ENCODE measurements at regions not wholly inside any gene's neighbourhood (a gene's known extent, or its start where the extent isn't known, plus 50 kb on each side); places are given as distances from the start of the nearest gene placed in this dataset.
A peak's percentile ranks its signal among the peaks of the same experiment; 100 is the strongest.

GRCh38 chr3:106635826-106636225 lies 741.4 kb upstream of the CCDC54 start:
- DNase-seq (ENCODE audit: low read depth in 2 of 3, low spot score in 2 of 3) = no peak

- DNase-seq (ENCODE audit: low read depth in 2 of 3, low spot score in 2 of 3) = no peak
Measured at GRCh38 chr3:106640353-106640752, 736.9 kb upstream of the CCDC54 start.

- no peak for DNase-seq (ENCODE audit: low read depth in 2 of 3, low spot score in 2 of 3)
Measured at GRCh38 chr3:106642161-106642560, 735.1 kb upstream of the CCDC54 start.

DNA sequence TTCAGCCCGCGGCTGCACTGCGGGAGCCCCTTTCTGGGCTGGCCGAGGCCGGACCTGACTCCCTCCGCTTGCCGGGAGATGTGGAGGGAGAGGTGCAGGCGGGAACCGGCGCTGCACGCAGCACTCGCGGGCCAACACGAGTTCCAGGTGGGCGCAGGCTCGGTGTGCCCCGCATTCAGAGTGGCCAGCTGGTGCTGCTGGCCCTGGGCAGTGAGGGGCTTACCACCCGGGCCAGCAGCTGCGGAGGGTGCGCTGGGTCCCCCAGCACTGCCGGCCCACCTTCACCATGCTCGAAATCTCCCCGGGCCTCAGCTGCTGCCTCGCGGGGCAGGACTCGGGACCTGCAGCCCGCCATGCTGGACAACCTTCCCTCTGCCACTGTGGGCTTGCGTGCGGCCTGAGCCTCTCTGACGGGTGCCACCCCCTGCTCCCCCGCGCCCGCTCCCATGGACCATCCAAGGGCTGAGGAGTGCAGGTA lies 733.5 kb upstream of the CCDC54 start:
- no peak for DNase-seq (ENCODE audit: low read depth in 2 of 3, low spot score in 2 of 3)

DNA sequence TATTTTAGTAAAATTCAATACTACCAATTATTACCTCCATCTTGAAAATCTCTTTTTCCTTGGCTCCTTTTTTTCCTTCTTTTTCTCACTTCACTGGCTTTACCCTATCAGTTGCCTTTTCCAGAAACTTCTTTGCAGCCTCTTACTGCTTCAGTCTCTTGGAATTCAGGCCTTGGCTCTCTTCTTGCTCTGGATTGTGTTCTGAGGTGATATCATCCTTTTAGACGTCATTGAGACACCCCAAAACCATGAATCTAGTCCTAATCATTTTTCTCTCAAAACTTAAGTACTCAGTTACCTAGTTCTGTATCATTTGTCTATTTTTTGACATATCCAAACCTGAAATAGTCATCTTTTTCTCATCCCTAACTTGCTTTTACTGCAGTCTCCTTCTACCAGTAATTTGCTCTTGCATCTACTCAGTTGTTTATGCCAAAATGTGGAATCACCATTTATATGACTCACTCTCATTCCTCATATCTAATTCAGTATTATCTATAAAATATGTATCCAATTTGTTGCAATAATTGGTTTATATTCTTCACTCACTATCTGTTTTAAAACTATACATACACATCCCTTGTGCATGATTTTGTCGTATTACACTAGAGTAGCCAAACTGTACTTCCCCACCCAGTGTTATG lies 703.2 kb upstream of the CCDC54 start:
- no peak for DNase-seq (ENCODE audit: low read depth in 2 of 3, low spot score in 2 of 3)

DNA sequence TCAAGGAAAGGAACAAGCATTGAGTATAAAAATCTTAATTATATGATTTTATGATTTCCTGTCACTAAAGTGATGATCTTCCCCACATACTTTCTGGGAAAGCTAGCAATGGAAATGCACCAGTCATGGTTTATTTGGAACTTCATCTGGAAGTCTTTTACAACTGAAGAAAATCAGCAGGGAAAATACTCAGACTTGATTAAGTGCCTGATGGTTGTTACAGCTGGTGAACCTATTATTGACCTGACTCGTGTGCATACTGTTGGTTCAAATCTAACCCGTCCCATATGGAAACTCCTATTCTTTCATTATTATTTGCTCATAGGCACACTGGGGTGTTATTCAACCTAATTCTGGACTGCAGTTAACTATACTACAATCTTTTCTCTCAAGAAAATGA lies 701.8 kb upstream of the CCDC54 start:
- no peak for DNase-seq (ENCODE audit: low read depth in 2 of 3, low spot score in 2 of 3)

DNA sequence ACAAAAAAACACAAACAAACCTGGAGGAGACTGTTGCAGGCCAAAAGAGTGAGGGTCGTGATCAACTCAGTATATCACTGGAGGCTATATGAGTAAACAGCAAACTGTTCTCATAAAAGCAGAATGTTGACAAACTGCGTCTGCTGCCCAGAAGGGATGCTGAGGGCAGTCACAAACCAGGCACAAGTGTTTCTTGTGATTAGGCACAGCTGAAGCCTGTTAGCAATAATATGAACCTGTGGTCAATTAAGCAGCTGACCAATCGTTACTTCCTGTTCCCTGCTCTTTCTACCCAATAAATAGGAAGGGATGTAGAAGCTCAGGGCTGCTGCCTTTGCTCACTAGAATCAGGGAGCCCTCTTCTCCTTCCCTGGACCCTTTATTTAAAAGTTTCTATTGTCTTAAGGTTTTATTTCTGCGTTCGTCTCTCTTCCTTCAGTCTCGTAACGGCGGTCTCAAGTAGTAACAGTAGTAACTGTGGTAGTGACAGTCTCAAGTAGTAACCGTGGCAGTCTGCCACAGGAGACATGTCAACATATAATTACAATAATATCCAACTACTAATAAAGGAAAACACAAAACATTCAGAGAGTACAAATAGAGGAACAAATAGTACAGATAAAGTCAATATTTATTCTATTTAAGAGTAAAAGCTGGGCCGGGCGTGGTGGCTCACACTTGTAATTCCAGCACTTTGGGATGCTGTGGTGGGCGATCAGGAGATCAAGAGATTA lies 698.4 kb upstream of the CCDC54 start:
- DNase-seq (ENCODE audit: low read depth in 2 of 3, low spot score in 2 of 3) = no peak

- DNase-seq (ENCODE audit: low read depth in 2 of 3, low spot score in 2 of 3) = no peak
Measured at GRCh38 chr3:106683953-106684620, 693.2 kb upstream of the CCDC54 start.

- DNase-seq (ENCODE audit: low read depth in 2 of 3, low spot score in 2 of 3) = no peak
Measured at GRCh38 chr3:106685745-106686144, 691.5 kb upstream of the CCDC54 start.

DNA sequence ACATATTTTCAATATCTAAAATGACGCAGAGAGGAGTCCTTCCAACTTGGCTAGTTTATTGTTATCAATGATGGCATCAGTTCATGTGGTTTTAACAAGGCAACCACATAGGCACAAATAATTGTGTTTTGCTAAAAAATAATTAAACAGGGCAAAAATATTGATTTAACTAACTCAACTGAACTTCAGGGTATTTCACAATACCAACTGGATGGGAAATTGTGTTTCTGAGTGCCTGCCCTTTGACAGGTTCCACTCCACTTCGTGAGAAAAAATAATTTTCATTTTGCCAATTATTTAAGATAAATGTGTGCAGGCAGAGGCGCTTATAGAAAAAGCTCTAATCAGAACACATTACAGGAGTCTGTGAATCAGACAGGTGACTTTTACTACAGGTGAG lies 689.3 kb upstream of the CCDC54 start:
- no peak for DNase-seq (ENCODE audit: low read depth in 2 of 3, low spot score in 2 of 3)

DNA sequence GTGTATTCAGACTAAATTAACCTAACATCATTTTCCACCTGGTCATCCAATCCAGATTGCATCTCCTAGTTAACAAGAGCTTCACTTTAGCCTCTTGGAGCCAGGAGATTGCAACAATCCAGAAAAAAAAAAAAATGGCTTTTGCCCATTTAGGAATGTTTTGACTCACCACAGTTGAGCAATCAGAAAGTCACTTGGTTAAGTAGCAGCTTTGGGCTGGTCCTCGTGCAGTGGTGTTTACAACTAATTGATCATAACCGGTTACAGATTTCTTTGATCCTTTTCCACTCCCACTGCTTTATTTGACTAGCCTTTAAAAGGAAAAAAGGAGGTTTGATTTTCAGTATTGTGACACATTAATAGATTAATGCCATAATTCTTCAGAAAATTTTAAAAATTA lies 688.8 kb upstream of the CCDC54 start:
- DNase-seq (ENCODE audit: low read depth in 2 of 3, low spot score in 2 of 3) = no peak

- no peak for DNase-seq (ENCODE audit: low read depth in 2 of 3, low spot score in 2 of 3)
Measured at GRCh38 chr3:106691476-106691875, 685.8 kb upstream of the CCDC54 start.

DNA sequence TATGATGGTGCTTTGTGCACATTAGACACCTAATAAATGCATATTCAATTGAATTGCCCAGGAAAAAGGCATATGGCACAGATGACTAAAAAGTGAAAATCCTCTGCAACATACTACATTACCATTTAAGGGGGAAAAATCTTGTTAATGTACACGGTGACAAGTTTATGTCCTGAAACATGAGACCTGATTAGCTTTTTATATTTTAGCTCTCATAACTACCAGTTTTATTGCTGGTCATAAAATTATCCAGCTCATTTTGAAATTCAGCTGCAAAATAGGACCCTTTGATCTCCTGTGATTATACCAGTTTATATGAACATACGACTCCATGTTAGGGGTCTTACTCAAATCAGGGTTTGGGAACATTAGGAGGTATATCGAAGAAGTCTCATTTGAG lies 684.6 kb upstream of the CCDC54 start:
- no peak for DNase-seq (ENCODE audit: low read depth in 2 of 3, low spot score in 2 of 3)

DNA sequence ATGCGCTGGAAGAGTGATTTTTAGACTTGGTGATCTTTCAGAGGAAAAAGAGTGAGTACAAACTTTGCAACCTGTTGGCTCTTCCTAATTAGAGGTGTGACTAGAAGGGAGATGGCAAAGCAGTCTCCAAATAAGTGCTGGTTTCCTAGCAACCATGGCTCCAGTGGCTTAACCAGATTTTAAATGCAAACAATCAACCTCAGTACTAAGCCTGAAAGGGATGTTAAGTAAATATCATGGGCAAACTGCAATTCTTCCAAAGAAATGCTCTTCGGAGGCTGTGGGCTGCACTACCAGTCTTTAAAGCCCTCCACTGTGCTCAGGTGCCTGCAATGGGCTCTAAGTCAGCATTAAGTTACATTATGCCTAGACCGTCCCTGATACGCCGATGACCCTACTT lies 678.1 kb upstream of the CCDC54 start:
- DNase-seq (ENCODE audit: low read depth in 2 of 3, low spot score in 2 of 3) = no peak

GRCh38 chr3:106700981-106701380 lies 676.3 kb upstream of the CCDC54 start:
- DNase-seq (ENCODE audit: low read depth in 2 of 3, low spot score in 2 of 3) = no peak

- DNase-seq (ENCODE audit: low read depth in 2 of 3, low spot score in 2 of 3) = no peak
Measured at GRCh38 chr3:106703524-106703923, 673.7 kb upstream of the CCDC54 start.

- no peak for DNase-seq (ENCODE audit: low read depth in 2 of 3, low spot score in 2 of 3)
Measured at GRCh38 chr3:106707347-106707746, 669.9 kb upstream of the CCDC54 start.

GRCh38 chr3:106710596-106710995 lies 666.6 kb upstream of the CCDC54 start:
- no peak for DNase-seq (ENCODE audit: low read depth in 2 of 3, low spot score in 2 of 3)

DNA sequence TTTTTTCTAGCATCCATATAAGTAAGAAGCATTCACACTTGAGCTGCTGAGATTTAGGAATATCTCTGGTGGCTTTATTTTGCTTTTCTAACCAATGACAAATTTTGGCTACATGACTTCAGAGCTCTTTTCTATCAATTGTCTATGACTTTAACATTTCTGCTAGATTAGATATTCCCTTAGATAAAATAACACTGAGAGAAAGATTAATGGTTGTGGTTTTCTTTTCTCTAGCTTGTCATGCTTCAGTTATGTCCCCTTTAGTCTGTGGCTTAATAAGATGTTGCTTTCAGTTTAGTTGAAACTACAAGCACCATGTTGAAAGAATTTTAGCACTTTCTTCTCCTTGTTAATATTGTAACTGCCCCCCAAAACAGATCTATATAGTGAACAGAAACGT lies 665.6 kb upstream of the CCDC54 start:
- peak in 1 of 3 donors; percentile 6 for DNase-seq (ENCODE audit: low read depth in 2 of 3, low spot score in 2 of 3)

GRCh38 chr3:106714400-106714799 lies 662.8 kb upstream of the CCDC54 start:
- DNase-seq (ENCODE audit: low read depth in 2 of 3, low spot score in 2 of 3) = no peak

- no peak for DNase-seq (ENCODE audit: low read depth in 2 of 3, low spot score in 2 of 3)
Measured at GRCh38 chr3:106715286-106715685, 662.0 kb upstream of the CCDC54 start.
